ENCODE measurements at regions not wholly inside any gene's neighbourhood (a gene's known extent, or its start where the extent isn't known, plus 50 kb on each side); places are given as distances from the start of the nearest gene placed in this dataset.

- Histone ChIP-seq H3K4me3 (no peak overlapping the region), H3K4me2 (peak overlapping the region; percentile 40), H3K27ac (peak overlapping the region; percentile 8 to 32; a peak in 2 of 6 replicates), H3K9me3 (no peaks in the 10 kb centered on the region), H3K4me1 (peaks cover 15% of the 10 kb centered on the region; the same call in 2 of the 3 replicates)
- CTCF ChIA-PET: no interaction called here
- DNase-seq (ENCODE audit: low read depth in 1 of 2, low spot score in 1 of 2) (no peak), ATAC-seq (no peak), FAIRE-seq (no peak)
- POLR2A ChIA-PET: no interaction called here
- TF ChIP-seq TP53 (CRISPR knock-in tag; IDR thresholded peaks at IDR 0.05) (no peak), RFX5 (IDR thresholded peaks at IDR 0.05) (no peak)
Observed at GRCh38 chr1:219518907-219519248, 94.0 kb downstream of the ZC3H11B start.

DNA sequence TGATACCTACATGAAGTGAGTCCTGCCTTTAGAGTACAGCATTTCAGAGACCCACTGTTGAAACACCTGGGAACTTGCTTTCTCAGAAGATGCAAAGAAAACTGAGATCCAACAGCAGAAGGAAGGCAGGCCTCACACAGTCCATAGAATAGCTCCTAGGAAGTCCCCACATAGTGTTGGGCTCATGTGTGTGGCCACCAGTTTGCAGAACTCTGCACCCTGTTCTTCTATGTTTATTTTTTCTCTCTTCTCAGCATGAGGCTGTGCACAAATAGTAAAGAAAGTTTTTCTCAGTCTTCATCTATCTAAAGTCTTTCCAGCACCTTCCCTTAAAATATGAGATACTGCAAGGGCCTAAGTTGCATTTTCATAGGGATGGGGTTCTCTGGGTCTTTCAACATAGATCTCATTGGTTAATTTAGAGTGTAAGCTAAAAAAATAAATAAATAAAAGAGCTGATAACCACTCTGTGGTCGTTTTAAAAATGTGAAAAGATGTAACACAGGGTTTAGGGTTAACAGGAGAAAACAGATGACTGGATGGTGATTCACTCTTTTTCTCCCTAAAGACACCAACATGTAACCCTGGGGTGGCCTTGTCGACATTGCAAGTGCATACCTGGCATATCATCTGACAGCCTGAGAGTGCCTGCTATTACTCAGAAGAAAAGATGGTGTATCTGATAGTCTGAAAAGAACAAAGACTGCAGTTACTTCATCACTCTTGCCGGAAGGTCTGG is 94.6 kb downstream of the ZC3H11B start:
- DNase-seq (ENCODE audit: low read depth in 1 of 2, low spot score in 1 of 2) (peak; percentile 13 to 24), ATAC-seq (peak; percentile 47 to 71; a peak in 4 of 6 replicates), FAIRE-seq (no peak)
- WGBS (ENCODE audit: missing lambda C conversion rate): 18% methylated on average over 3 of the region's 3 CpGs
- Histone ChIP-seq H3K4me2 (peak overlapping the region; percentile 40), H3K4me3 (no peak overlapping the region), H3K9me3 (no peaks in the 10 kb centered on the region), H3K4me1 (peaks cover 15% of the 10 kb centered on the region; the same call in 2 of the 3 replicates), H3K27ac (peak overlapping the region; percentile 50 to 56; a peak in 5 of 6 replicates)
- POLR2A ChIA-PET: no interaction called here
- CTCF ChIA-PET: no interaction called here
- TF ChIP-seq FOSL2 (IDR thresholded peaks at IDR 0.05) (peak; percentile 24; the same call in 1 of the 2 replicates), FOSL2 (CRISPR knock-in tag; IDR thresholded peaks at IDR 0.05) (no peak), EP300 (IDR thresholded peaks at IDR 0.05) (peak in 1 of 2 experiments; percentile 56; a peak in 1 of 5 replicates), ZNF302 (CRISPR knock-in tag; IDR thresholded peaks at IDR 0.05) (no peak), GATA3 (IDR thresholded peaks at IDR 0.05; ENCODE audit: borderline replicate concordance) (peak; percentile 42; the same call in 1 of the 2 replicates), MYC (IDR thresholded peaks at IDR 0.05; ENCODE audit: borderline replicate concordance, low read length) (no peak), JUNB (IDR thresholded peaks at IDR 0.05) (peak; percentile 65)
- TF ChIP-seq, protein P1, sequence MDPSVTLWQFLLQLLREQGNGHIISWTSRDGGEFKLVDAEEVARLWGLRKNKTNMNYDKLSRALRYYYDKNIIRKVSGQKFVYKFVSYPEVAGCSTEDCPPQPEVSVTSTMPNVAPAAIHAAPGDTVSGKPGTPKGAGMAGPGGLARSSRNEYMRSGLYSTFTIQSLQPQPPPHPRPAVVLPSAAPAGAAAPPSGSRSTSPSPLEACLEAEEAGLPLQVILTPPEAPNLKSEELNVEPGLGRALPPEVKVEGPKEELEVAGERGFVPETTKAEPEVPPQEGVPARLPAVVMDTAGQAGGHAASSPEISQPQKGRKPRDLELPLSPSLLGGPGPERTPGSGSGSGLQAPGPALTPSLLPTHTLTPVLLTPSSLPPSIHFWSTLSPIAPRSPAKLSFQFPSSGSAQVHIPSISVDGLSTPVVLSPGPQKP (IDR thresholded peaks at IDR 0.05; ENCODE audit: low read depth, low read length): no peak

DNA sequence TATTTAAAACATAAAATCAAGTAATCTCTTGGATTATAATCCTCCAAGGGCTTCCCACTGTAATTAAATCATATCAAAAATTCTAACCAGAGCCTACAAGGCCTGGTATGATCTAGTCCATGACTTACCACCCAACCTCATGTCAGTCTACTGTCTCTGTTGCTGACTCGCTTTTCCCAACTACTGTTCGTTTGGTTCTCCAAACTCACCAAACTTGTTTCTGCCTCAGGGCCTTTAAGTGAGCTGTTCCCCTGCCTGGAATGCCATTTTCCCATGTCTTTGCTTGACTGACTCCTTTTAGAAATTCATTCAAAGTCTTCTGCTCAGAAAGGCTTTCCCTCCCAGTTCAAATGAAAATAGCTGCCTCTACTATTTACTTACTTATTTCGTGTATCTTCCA is 95.9 kb downstream of the ZC3H11B start:
- H3K4me2 ChIP-seq: no peak overlapping the region
- H3K27ac ChIP-seq: no peak overlapping the region
- FAIRE-seq (no peak), ATAC-seq (no peak), DNase-seq (ENCODE audit: low read depth in 1 of 2, low spot score in 1 of 2) (no peak)
- no peak for TF ChIP-seq ATOH8 (CRISPR knock-in tag; IDR thresholded peaks at IDR 0.05; ENCODE audit: low read depth)
- no peak for TF ChIP-seq SMC3 (IDR thresholded peaks at IDR 0.05)
- no peak for TF ChIP-seq KDM5A (IDR thresholded peaks at IDR 0.05)
- no peak for TF ChIP-seq BHLHE40 (IDR thresholded peaks at IDR 0.05; ENCODE audit: low read depth, low read length)
- TF ChIP-seq EHF (CRISPR knock-in tag; IDR thresholded peaks at IDR 0.05): no peak
- no peak for TF ChIP-seq RNF2 (IDR thresholded peaks at IDR 0.05; ENCODE audit: borderline replicate concordance, low read depth)
- H3K9me3 ChIP-seq: no peaks in the 10 kb centered on the region
- no peak overlapping the region for H3K4me3 ChIP-seq
- ChIA-PET CTCF (interaction anchor here (0.5 kb wide), 1 partner anchor 23 kb away, joined by 3 read pairs; no protein-coding TSS in a partner anchor), POLR2A (no interaction called here)
- WGBS (ENCODE audit: missing lambda C conversion rate): 55% methylated on average over 3 of the region's 3 CpGs
- H3K4me1 ChIP-seq: peaks cover 15% of the 10 kb centered on the region; the same call in 2 of the 3 replicates

GRCh38 chr1:219514728-219515127 is 98.2 kb downstream of the ZC3H11B start:
- Histone ChIP-seq H3K4me3 (no peak overlapping the region), H3K4me2 (no peak overlapping the region), H3K27ac (no peak overlapping the region), H3K4me1 (peaks cover 15% of the 10 kb centered on the region; the same call in 2 of the 3 replicates), H3K9me3 (no peaks in the 10 kb centered on the region)
- FAIRE-seq (no peak), ATAC-seq (no peak), DNase-seq (ENCODE audit: low read depth in 1 of 2, low spot score in 1 of 2) (no peak)
- CTCF ChIA-PET: no interaction called here
- POLR2A ChIA-PET: interaction anchor here (0.6 kb wide), 1 partner anchor 1039 kb away, joined by 3 read pairs; no protein-coding TSS in a partner anchor
- WGBS (ENCODE audit: missing lambda C conversion rate): 62% methylated on average over 3 of the region's 3 CpGs
- no peak for TF ChIP-seq HDAC2 (IDR thresholded peaks at IDR 0.05)
- TF ChIP-seq RNF2 (IDR thresholded peaks at IDR 0.05; ENCODE audit: borderline replicate concordance, low read depth): no peak
- no peak for TF ChIP-seq ZNF302 (CRISPR knock-in tag; IDR thresholded peaks at IDR 0.05)
- TF ChIP-seq E2F6 (IDR thresholded peaks at IDR 0.05; ENCODE audit: borderline replicate concordance, low read depth): no peak
- TF ChIP-seq CEBPB (IDR thresholded peaks at IDR 0.05): no peak
- no peak for TF ChIP-seq JUNB (IDR thresholded peaks at IDR 0.05)
- TF ChIP-seq EHMT2 (IDR thresholded peaks at IDR 0.05; ENCODE audit: low read depth): no peak
- no peak for TF ChIP-seq CBX2 (IDR thresholded peaks at IDR 0.05; ENCODE audit: borderline replicate concordance, low read depth)
- TF ChIP-seq, protein P2, sequence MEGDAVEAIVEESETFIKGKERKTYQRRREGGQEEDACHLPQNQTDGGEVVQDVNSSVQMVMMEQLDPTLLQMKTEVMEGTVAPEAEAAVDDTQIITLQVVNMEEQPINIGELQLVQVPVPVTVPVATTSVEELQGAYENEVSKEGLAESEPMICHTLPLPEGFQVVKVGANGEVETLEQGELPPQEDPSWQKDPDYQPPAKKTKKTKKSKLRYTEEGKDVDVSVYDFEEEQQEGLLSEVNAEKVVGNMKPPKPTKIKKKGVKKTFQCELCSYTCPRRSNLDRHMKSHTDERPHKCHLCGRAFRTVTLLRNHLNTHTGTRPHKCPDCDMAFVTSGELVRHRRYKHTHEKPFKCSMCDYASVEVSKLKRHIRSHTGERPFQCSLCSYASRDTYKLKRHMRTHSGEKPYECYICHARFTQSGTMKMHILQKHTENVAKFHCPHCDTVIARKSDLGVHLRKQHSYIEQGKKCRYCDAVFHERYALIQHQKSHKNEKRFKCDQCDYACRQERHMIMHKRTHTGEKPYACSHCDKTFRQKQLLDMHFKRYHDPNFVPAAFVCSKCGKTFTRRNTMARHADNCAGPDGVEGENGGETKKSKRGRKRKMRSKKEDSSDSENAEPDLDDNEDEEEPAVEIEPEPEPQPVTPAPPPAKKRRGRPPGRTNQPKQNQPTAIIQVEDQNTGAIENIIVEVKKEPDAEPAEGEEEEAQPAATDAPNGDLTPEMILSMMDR (IDR thresholded peaks at IDR 0.05): no peak
- TF ChIP-seq, protein P3, sequence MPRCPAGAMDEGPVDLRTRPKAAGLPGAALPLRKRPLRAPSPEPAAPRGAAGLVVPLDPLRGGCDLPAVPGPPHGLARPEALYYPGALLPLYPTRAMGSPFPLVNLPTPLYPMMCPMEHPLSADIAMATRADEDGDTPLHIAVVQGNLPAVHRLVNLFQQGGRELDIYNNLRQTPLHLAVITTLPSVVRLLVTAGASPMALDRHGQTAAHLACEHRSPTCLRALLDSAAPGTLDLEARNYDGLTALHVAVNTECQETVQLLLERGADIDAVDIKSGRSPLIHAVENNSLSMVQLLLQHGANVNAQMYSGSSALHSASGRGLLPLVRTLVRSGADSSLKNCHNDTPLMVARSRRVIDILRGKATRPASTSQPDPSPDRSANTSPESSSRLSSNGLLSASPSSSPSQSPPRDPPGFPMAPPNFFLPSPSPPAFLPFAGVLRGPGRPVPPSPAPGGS (IDR thresholded peaks at IDR 0.05): no peak
- TF ChIP-seq GATA3 (IDR thresholded peaks at IDR 0.05; ENCODE audit: borderline replicate concordance): no peak
- TF ChIP-seq SMC3 (IDR thresholded peaks at IDR 0.05): no peak
- no peak for TF ChIP-seq RARB (CRISPR knock-in tag; IDR thresholded peaks at IDR 0.05)
- no peak for TF ChIP-seq MYC (IDR thresholded peaks at IDR 0.05; ENCODE audit: borderline replicate concordance, low read length)
- TF ChIP-seq ZSCAN20 (CRISPR knock-in tag; IDR thresholded peaks at IDR 0.05): no peak

Measured in A549 (cell line).